ENCODE measurements at regions not wholly inside any gene's neighbourhood (a gene's known extent, or its start where the extent isn't known, plus 50 kb on each side); places are given as distances from the start of the nearest gene placed in this dataset.

- Histone ChIP-seq H3K9me3 (ENCODE audit: low read length) (no peaks in the 10 kb centered on the region), H2AFZ (ENCODE audit: low read length) (no peak overlapping the region), H3K27me3 (ENCODE audit: insufficient read depth, low read length) (no peaks in the 10 kb centered on the region), H3K79me2 (ENCODE audit: insufficient read depth, low read length) (no peaks in the 10 kb centered on the region), H3K4me3 (ENCODE audit: low read depth, low read length, poor library complexity, severe bottlenecking) (no peak overlapping the region), H3K27ac (ENCODE audit: low read depth, low read length, poor library complexity, severe bottlenecking) (no peak overlapping the region), H3F3A (ENCODE audit: insufficient read depth, low read length) (no peaks in the 10 kb centered on the region), H3K36me3 (ENCODE audit: insufficient read depth, low read length) (no peaks in the 10 kb centered on the region), H3K9ac (ENCODE audit: low read length) (no peak overlapping the region), H3K9me2 (ENCODE audit: low read depth, low read length) (no peaks in the 10 kb centered on the region), H3K4me2 (ENCODE audit: low read length) (no peak overlapping the region), H3K4me1 (ENCODE audit: insufficient read depth, low read length, severe bottlenecking) (no peaks in the 10 kb centered on the region), H4K20me1 (ENCODE audit: insufficient read depth, low read length) (no peaks in the 10 kb centered on the region)
- TF ChIP-seq EZH2 (IDR thresholded peaks at IDR 0.05; ENCODE audit: borderline replicate concordance, low read length), result no peak
- TF ChIP-seq, protein P1, sequence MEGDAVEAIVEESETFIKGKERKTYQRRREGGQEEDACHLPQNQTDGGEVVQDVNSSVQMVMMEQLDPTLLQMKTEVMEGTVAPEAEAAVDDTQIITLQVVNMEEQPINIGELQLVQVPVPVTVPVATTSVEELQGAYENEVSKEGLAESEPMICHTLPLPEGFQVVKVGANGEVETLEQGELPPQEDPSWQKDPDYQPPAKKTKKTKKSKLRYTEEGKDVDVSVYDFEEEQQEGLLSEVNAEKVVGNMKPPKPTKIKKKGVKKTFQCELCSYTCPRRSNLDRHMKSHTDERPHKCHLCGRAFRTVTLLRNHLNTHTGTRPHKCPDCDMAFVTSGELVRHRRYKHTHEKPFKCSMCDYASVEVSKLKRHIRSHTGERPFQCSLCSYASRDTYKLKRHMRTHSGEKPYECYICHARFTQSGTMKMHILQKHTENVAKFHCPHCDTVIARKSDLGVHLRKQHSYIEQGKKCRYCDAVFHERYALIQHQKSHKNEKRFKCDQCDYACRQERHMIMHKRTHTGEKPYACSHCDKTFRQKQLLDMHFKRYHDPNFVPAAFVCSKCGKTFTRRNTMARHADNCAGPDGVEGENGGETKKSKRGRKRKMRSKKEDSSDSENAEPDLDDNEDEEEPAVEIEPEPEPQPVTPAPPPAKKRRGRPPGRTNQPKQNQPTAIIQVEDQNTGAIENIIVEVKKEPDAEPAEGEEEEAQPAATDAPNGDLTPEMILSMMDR (IDR thresholded peaks at IDR 0.05; ENCODE audit: low read length), result no peak
Observed at GRCh38 chr1:55713516-55713915, 498.4 kb upstream of the USP24 start.

DNA sequence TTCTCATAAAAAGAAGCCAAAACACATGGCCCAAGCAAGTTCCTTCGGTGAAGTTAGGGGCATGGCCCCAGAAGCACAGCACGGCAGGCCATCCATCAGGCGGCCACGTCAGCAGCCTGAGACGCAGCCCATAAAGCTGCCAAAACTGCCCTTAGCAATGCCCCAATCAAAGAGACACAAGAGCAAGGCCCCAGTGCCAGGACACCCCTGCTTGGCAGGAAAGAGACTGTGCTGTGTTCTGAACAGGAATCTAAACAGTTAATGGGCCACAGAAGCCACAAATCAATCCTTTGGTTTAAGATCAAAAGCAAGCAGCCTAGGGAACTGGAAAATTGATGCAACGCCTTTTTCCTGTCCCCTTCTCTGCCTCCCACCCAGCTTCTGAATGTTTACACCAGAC is 497.0 kb upstream of the USP24 start:
- TF ChIP-seq, protein P1 (IDR thresholded peaks at IDR 0.05; ENCODE audit: low read length), result no peak
- no peak for TF ChIP-seq EZH2 (IDR thresholded peaks at IDR 0.05; ENCODE audit: borderline replicate concordance, low read length)
- Histone ChIP-seq H2AFZ (ENCODE audit: low read length) (no peak overlapping the region), H3F3A (ENCODE audit: insufficient read depth, low read length) (no peaks in the 10 kb centered on the region), H3K36me3 (ENCODE audit: insufficient read depth, low read length) (no peaks in the 10 kb centered on the region), H3K9ac (ENCODE audit: low read length) (no peak overlapping the region), H3K4me2 (ENCODE audit: low read length) (no peak overlapping the region), H3K27ac (ENCODE audit: low read depth, low read length, poor library complexity, severe bottlenecking) (no peak overlapping the region), H4K20me1 (ENCODE audit: insufficient read depth, low read length) (no peaks in the 10 kb centered on the region), H3K27me3 (ENCODE audit: insufficient read depth, low read length) (no peaks in the 10 kb centered on the region), H3K4me1 (ENCODE audit: insufficient read depth, low read length, severe bottlenecking) (no peaks in the 10 kb centered on the region), H3K9me3 (ENCODE audit: low read length) (no peaks in the 10 kb centered on the region), H3K79me2 (ENCODE audit: insufficient read depth, low read length) (no peaks in the 10 kb centered on the region), H3K9me2 (ENCODE audit: low read depth, low read length) (no peaks in the 10 kb centered on the region), H3K4me3 (ENCODE audit: low read depth, low read length, poor library complexity, severe bottlenecking) (no peak overlapping the region)

- no peaks in the 10 kb centered on the region for H3K79me2 ChIP-seq (ENCODE audit: insufficient read depth, low read length)
- TF ChIP-seq, protein P1 (IDR thresholded peaks at IDR 0.05; ENCODE audit: low read length), result no peak
- no peak for TF ChIP-seq EZH2 (IDR thresholded peaks at IDR 0.05; ENCODE audit: borderline replicate concordance, low read length)
- no peak overlapping the region for H3K27ac ChIP-seq (ENCODE audit: low read depth, low read length, poor library complexity, severe bottlenecking)
- no peaks in the 10 kb centered on the region for H3K4me1 ChIP-seq (ENCODE audit: insufficient read depth, low read length, severe bottlenecking)
- no peak overlapping the region for H3K4me3 ChIP-seq (ENCODE audit: low read depth, low read length, poor library complexity, severe bottlenecking)
- no peaks in the 10 kb centered on the region for H3K27me3 ChIP-seq (ENCODE audit: insufficient read depth, low read length)
- H4K20me1 ChIP-seq (ENCODE audit: insufficient read depth, low read length), result no peaks in the 10 kb centered on the region
- H2AFZ ChIP-seq (ENCODE audit: low read length), result no peak overlapping the region
- H3K4me2 ChIP-seq (ENCODE audit: low read length), result no peak overlapping the region
- H3F3A ChIP-seq (ENCODE audit: insufficient read depth, low read length), result no peaks in the 10 kb centered on the region
- H3K9ac ChIP-seq (ENCODE audit: low read length), result no peak overlapping the region
- no peaks in the 10 kb centered on the region for H3K36me3 ChIP-seq (ENCODE audit: insufficient read depth, low read length)
- no peaks in the 10 kb centered on the region for H3K9me2 ChIP-seq (ENCODE audit: low read depth, low read length)
- H3K9me3 ChIP-seq (ENCODE audit: low read length), result no peaks in the 10 kb centered on the region
Observed at GRCh38 chr1:55708781-55709180, 493.6 kb upstream of the USP24 start.
